ENCODE measurements at regions not wholly inside any gene's neighbourhood (a gene's known extent, or its start where the extent isn't known, plus 50 kb on each side); places are given as distances from the start of the nearest gene placed in this dataset.

- DNase-seq: no peak
- H3K27me3 ChIP-seq: no peaks in the 10 kb centered on the region
- TF ChIP-seq CTCF (IDR thresholded peaks at IDR 0.05): no peak
- no peaks in the 10 kb centered on the region for H3K4me1 ChIP-seq
- intact Hi-C loops (cut with DNase I; ENCODE audit: low total_unique reads): no loop called here
- H3K36me3 ChIP-seq: no peaks in the 10 kb centered on the region
- no peak overlapping the region for H3K27ac ChIP-seq
- H3K4me3 ChIP-seq: no peak overlapping the region
- no peaks in the 10 kb centered on the region for H3K9me3 ChIP-seq
These were observed 288.1 kb upstream of the MAP3K7 start for GRCh38 chr6:90874931-90875330.

DNA sequence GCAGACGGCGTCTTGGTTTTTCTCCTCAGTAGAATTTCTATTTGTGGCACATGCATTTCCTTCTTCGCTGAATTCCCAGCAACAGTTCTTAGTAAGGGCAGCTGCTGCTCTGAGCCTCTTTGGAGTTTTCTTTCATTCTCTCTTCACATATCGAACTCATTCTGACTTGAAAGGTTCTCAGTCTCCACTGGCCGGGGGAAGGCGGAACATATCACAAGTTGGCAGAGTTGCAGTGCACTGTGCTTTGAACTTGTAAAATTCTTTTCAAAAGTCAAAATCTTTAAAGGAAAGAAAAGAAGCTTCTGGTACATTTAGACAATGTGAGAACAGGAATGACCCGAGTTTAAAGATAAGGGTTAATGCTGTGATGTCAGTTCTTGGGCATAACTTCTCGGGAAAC lies 286.1 kb upstream of the MAP3K7 start:
- Histone ChIP-seq H3K4me1 (no peaks in the 10 kb centered on the region), H3K9me3 (no peaks in the 10 kb centered on the region), H3K36me3 (no peaks in the 10 kb centered on the region), H3K4me3 (no peak overlapping the region), H3K27ac (no peak overlapping the region), H3K27me3 (no peaks in the 10 kb centered on the region)
- no peak for DNase-seq
- intact Hi-C loops (cut with DNase I; ENCODE audit: low total_unique reads): no loop called here
- TF ChIP-seq CTCF (IDR thresholded peaks at IDR 0.05): no peak

GRCh38 chr6:90870561-90870960 lies 283.7 kb upstream of the MAP3K7 start:
- intact Hi-C loops (cut with DNase I; ENCODE audit: low total_unique reads): no loop called here
- Histone ChIP-seq H3K27me3 (no peaks in the 10 kb centered on the region), H3K9me3 (no peaks in the 10 kb centered on the region), H3K27ac (no peak overlapping the region), H3K4me3 (no peak overlapping the region), H3K4me1 (no peaks in the 10 kb centered on the region), H3K36me3 (no peaks in the 10 kb centered on the region)
- TF ChIP-seq CTCF (IDR thresholded peaks at IDR 0.05): no peak
- no peak for DNase-seq

- intact Hi-C loops (cut with DNase I; ENCODE audit: low total_unique reads): no loop called here
- Histone ChIP-seq H3K9me3 (no peaks in the 10 kb centered on the region), H3K4me3 (no peak overlapping the region), H3K36me3 (no peaks in the 10 kb centered on the region), H3K27me3 (no peaks in the 10 kb centered on the region), H3K27ac (no peak overlapping the region), H3K4me1 (no peaks in the 10 kb centered on the region)
- TF ChIP-seq CTCF (IDR thresholded peaks at IDR 0.05): no peak
- no peak for DNase-seq
These were observed 281.8 kb upstream of the MAP3K7 start for GRCh38 chr6:90868656-90869055.

GRCh38 chr6:90868256-90868655 lies 281.4 kb upstream of the MAP3K7 start:
- H3K9me3 ChIP-seq: no peaks in the 10 kb centered on the region
- H3K27me3 ChIP-seq: no peaks in the 10 kb centered on the region
- no peak for TF ChIP-seq CTCF (IDR thresholded peaks at IDR 0.05)
- DNase-seq: no peak
- no peak overlapping the region for H3K4me3 ChIP-seq
- H3K36me3 ChIP-seq: no peaks in the 10 kb centered on the region
- no peak overlapping the region for H3K27ac ChIP-seq
- intact Hi-C loops (cut with DNase I; ENCODE audit: low total_unique reads): no loop called here
- H3K4me1 ChIP-seq: no peaks in the 10 kb centered on the region

GRCh38 chr6:90865513-90865912 lies 278.6 kb upstream of the MAP3K7 start:
- Histone ChIP-seq H3K4me1 (no peaks in the 10 kb centered on the region), H3K27ac (no peak overlapping the region), H3K9me3 (no peaks in the 10 kb centered on the region), H3K36me3 (no peaks in the 10 kb centered on the region), H3K4me3 (no peak overlapping the region), H3K27me3 (no peaks in the 10 kb centered on the region)
- intact Hi-C loops (cut with DNase I; ENCODE audit: low total_unique reads): no loop called here
- no peak for TF ChIP-seq CTCF (IDR thresholded peaks at IDR 0.05)
- DNase-seq: no peak
